ENCODE measurements at regions not wholly inside any gene's neighbourhood (a gene's known extent, or its start where the extent isn't known, plus 50 kb on each side); places are given as distances from the start of the nearest gene placed in this dataset.

GRCh38 chrX:46256875-46257274, 288.3 kb downstream of the ZNF674 start:
- TF ChIP-seq CTCF (IDR thresholded peaks at IDR 0.05), result no peak
- no peak for TF ChIP-seq ZFX (IDR thresholded peaks at IDR 0.05; ENCODE audit: borderline replicate concordance)
